T-helper 2 cell (primary cell): ENCODE measurements at regions not wholly inside any gene's neighbourhood (a gene's known extent, or its start where the extent isn't known, plus 50 kb on each side); places are given as distances from the start of the nearest gene placed in this dataset.
"Not testable (repeated sequence)": the region's sequence is repeated elsewhere in the genome, so short reads cannot be mapped to it uniquely, and the experiment has no call there.

Source experiments
- DNase-seq, 5 experiments: peaks; one replicate each; pipeline versions ENCODE4 v3.0.0 to v3.0.0-alpha.2; 2012 to 2022

- DNase-seq, result no peak
Measured at GRCh38 chr13:70616847-70617246, 508.6 kb upstream of the KLHL1 start.

GRCh38 chr13:70613295-70613694, 505.0 kb upstream of the KLHL1 start:
- DNase-seq, result no peak

GRCh38 chr13:70612881-70613280, 504.6 kb upstream of the KLHL1 start:
- DNase-seq, result no peak

- DNase-seq, result no peak
Measured at GRCh38 chr13:70604448-70604847, 496.2 kb upstream of the KLHL1 start.

GRCh38 chr13:70593716-70594115, 485.5 kb upstream of the KLHL1 start:
- DNase-seq, result no peak

- DNase-seq, result no peak
Measured at GRCh38 chr13:70585109-70585508, 476.9 kb upstream of the KLHL1 start.

- DNase-seq, result no peak
Measured at GRCh38 chr13:70580825-70581224, 472.6 kb upstream of the KLHL1 start.

- no peak for DNase-seq
Measured at GRCh38 chr13:70579941-70580340, 471.7 kb upstream of the KLHL1 start.

- DNase-seq, result no peak
Measured at GRCh38 chr13:70571221-70571620, 463.0 kb upstream of the KLHL1 start.

GRCh38 chr13:70568571-70568970, 460.3 kb upstream of the KLHL1 start:
- DNase-seq, result peak in 1 of 5 experiments; percentile 33

- no peak for DNase-seq
Measured at GRCh38 chr13:70544706-70545105, 436.5 kb upstream of the KLHL1 start.

GRCh38 chr13:70541451-70541850, 433.2 kb upstream of the KLHL1 start:
- DNase-seq, result no peak

GRCh38 chr13:70534466-70534865, 426.2 kb upstream of the KLHL1 start:
- no peak for DNase-seq

- DNase-seq, result no peak
Measured at GRCh38 chr13:70529652-70530051, 421.4 kb upstream of the KLHL1 start.

GRCh38 chr13:70527599-70527998, 419.3 kb upstream of the KLHL1 start:
- no peak for DNase-seq

GRCh38 chr13:70523622-70524021, 415.4 kb upstream of the KLHL1 start:
- no peak for DNase-seq

- DNase-seq, result no peak
Measured at GRCh38 chr13:70520275-70521036, 412.2 kb upstream of the KLHL1 start.

- no peak for DNase-seq
Measured at GRCh38 chr13:70518081-70518480, 409.8 kb upstream of the KLHL1 start.

GRCh38 chr13:70516226-70516625, 408.0 kb upstream of the KLHL1 start:
- no peak for DNase-seq

GRCh38 chr13:70511861-70512417, 403.7 kb upstream of the KLHL1 start:
- not testable (repeated sequence) for DNase-seq

GRCh38 chr13:70505809-70506208, 397.6 kb upstream of the KLHL1 start:
- no peak for DNase-seq

GRCh38 chr13:70502944-70503343, 394.7 kb upstream of the KLHL1 start:
- DNase-seq, result no peak

- no peak for DNase-seq
Measured at GRCh38 chr13:70490320-70490935, 382.2 kb upstream of the KLHL1 start.

- DNase-seq, result no peak
Measured at GRCh38 chr13:70484931-70485330, 376.7 kb upstream of the KLHL1 start.
